ENCODE measurements at regions not wholly inside any gene's neighbourhood (a gene's known extent, or its start where the extent isn't known, plus 50 kb on each side); places are given as distances from the start of the nearest gene placed in this dataset.

- DNase-seq (ENCODE audit: low read depth): no peak
These were observed 210.9 kb upstream of the ZFP64 start for GRCh38 chr20:52402514-52402913.

- DNase-seq (ENCODE audit: low read depth): no peak
These were observed 209.9 kb upstream of the ZFP64 start for GRCh38 chr20:52401431-52401830.

- no peak for DNase-seq (ENCODE audit: low read depth)
These were observed 207.8 kb upstream of the ZFP64 start for GRCh38 chr20:52399352-52399751.

DNA sequence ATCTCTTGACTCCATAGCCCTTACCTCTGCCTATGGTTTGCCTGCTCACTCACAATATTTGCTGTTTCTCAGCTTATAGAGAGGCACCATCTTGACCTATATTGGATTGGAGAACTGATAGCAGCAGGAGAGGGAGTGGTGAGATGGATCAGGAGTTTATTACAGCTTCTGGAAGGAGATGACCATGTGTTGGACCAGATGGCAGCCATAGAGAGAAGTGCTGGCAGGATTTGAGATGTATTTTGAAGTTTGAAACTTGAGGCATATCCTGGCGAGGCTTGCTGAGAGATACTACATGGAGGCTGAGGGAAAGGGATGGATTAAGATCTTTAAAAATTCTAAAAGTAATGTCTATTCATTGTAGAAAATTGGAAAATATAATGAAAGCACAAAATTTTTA, 198.0 kb upstream of the ZFP64 start:
- no peak for DNase-seq (ENCODE audit: low read depth)

DNA sequence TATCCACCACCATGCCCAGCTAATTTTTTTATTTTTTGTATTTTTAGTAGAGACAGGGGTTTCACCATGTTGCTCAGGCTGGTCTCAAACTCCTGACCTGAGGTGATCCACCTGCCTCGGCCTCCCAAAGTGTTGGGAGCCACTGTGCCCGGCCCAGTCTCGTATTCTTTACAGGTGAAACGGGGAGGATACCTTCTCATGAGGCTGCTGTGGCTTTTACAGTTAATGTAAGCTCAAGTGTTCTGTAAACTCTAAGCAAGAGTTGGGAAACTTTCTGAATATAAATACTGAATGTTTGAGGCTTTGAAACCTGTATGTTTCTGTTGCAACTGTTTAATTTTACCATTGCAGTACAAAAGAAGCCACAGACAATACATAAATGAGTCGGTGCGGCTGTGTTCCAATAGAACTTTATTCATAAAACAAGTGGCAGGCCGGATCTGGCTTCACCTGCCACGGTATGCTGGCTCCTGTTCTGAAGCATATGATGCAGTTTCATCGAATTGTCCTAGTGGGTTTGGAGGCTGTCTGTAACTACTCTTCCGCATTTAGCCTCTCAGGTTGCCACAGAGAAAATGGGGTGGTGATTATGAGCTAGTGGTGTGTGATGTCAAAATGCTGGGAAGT, 192.5 kb upstream of the ZFP64 start:
- DNase-seq (ENCODE audit: low read depth): no peak

DNA sequence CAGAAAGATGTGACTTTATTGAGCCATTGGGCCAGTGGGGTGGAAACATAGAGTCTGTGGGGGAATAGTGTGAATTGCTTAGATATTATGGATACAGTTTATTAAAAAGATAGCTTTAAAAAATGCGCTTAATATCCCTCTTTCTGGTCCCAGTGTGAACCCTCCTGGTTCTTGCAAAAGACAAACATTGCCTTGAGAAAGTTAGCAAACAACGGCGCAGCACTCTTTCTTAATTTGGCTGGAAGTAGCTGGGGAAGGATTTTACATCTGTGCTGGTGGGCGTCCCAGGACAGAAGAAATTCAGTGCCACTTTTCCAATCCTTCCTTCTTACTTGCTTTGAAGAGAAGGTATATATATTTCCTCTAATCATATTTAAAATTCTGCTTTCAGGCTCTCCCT, 191.4 kb upstream of the ZFP64 start:
- no peak for DNase-seq (ENCODE audit: low read depth)

DNA sequence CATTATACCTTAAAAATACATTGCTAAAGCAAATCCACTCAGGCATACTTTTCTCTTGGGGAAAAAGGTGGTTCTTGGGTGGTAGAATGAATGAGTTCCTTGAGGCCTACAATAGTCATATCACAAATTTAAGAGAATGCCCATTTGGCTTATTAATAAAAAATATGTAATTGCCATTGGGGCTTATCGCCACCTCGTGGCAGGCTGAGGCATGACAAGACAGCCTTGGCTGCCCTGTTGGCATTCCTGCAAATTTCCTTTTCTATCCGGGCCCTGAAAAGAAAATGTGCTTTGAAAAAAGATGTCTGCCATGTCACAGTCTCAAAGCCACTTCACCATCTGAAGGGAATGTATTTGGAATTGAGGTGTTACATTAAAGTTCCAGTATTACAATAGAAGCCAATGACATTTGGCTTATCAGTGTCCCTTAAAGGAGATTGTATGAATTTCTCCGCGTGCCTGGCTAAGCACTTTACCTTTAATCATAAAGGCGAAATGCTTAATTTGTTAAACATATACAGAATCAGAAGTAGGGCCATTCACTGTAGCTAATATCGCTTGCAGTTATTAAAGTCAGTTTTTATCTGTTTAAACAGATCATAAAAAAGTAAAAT, 188.3 kb upstream of the ZFP64 start:
- DNase-seq (ENCODE audit: low read depth): peak; percentile 7

GRCh38 chr20:52372169-52372568, 180.6 kb upstream of the ZFP64 start:
- DNase-seq (ENCODE audit: low read depth): no peak

GRCh38 chr20:52365688-52366087, 174.1 kb upstream of the ZFP64 start:
- no peak for DNase-seq (ENCODE audit: low read depth)

- DNase-seq (ENCODE audit: low read depth): no peak
These were observed 172.8 kb upstream of the ZFP64 start for GRCh38 chr20:52364405-52364804.

GRCh38 chr20:52361650-52362049, 170.1 kb upstream of the ZFP64 start:
- no peak for DNase-seq (ENCODE audit: low read depth)

DNA sequence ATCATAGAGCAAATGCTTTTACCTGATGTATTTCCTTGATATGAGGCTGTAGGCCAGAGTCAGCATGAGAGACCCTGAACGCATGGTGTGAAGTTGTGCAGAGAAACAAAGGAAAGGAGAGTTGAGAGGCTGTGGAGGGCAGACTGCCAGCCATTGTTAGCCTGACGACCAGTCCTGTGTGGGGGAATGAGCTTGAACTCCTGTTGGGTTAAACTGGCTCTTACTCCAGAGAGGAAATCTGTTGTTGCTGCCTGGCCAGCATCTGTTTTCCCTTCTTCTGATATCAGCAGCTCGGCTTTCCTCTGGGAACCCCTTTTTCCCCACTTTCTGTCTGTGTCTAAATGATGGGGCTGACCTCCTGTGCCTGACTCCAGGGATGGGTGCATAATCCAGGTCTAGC, 158.2 kb upstream of the ZFP64 start:
- DNase-seq (ENCODE audit: low read depth): no peak

GRCh38 chr20:52348434-52348833, 156.9 kb upstream of the ZFP64 start:
- no peak for DNase-seq (ENCODE audit: low read depth)

DNA sequence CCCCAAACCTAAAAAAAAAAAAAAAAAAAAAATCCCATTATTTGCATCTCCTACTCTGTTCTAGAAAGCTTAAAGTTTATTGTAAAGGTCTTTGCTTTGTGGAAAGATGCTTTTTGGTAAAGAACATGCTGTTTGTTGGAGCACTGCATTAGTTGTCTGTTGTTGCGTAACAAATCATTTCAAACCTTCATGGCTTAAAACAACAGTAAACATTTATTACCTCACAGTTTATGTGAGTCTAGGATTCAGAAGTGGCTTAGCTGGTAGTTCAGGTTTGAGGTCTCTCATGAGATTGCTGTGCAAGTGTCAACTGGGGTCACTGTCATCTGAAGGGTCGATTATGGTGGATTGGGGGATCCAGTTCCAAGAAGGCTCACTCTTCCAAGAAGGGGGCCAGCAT, 155.2 kb upstream of the ZFP64 start:
- no peak for DNase-seq (ENCODE audit: low read depth)

DNA sequence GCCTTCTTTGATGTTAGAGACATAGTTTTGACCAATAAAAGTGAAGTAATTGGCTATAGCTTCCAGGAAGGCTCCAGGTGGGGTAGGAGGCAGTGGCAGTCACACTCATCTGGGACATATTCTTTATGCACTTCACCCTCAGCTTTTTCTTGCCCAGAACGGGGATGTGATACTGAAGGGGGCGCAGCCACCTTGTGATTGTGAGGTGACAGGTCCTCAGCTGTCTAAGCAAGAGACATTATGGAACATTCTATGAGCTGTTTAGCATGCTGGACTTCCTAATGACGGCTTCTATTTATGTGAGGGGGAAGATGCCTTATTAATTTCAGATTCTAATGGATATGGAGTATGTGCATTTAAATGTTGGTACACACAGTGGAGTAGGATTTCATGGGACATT, 151.3 kb upstream of the ZFP64 start:
- DNase-seq (ENCODE audit: low read depth): no peak

- no peak for DNase-seq (ENCODE audit: low read depth)
These were observed 148.6 kb upstream of the ZFP64 start for GRCh38 chr20:52340036-52340634.

DNA sequence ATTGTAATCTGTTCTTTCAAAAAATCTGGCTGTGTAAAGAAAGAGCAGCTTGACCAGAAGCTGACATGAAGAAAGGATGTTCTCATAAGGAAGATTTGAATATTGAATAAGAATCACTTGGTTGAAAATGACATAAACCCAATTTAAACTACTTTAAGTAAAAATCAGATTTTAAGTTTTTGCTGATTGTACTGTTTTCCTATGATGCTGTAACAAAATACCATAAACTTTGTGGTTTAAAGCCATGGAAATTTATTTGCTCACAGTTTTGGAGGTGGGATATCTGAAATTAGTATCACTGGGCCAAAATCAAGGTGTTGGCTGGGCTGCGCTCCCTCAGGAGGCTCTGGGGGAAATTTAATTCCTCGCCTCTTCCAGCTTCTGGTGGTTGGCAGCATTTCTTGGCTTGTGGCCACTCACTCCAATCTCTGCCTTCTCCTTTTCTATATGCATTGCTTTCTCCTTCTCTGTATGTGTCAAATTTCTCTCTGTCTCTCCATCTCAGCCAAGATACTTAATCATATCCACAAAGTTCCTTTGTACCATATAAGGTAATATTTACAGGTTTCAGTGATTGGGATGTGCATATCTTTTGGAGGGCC, 141.2 kb upstream of the ZFP64 start:
- no peak for DNase-seq (ENCODE audit: low read depth)

DNA sequence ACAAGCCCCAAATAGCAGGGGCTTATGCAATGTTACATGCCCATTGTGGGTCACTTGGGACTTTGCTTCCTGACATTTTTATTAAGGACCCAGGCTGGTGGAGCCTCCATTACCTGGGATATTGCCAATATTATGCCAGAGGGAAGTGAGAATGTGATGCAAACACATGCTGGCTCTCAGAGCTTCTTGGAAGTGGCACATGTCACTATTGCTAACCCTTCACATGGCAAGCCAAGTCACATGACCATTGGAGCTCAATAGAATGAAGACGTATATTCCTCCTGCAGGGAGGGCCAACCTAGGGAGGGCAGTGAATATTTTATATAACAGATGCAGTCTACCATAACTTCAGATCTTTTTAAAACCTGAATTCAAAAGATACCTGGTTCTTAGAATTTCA, 140.7 kb upstream of the ZFP64 start:
- DNase-seq (ENCODE audit: low read depth): no peak

- no peak for DNase-seq (ENCODE audit: low read depth)
These were observed 140.1 kb upstream of the ZFP64 start for GRCh38 chr20:52331655-52332054.

- no peak for DNase-seq (ENCODE audit: low read depth)
These were observed 129.8 kb upstream of the ZFP64 start for GRCh38 chr20:52321396-52321795.

- DNase-seq (ENCODE audit: low read depth): no peak
These were observed 127.1 kb upstream of the ZFP64 start for GRCh38 chr20:52318651-52319050.

- no peak for DNase-seq (ENCODE audit: low read depth)
These were observed 121.9 kb upstream of the ZFP64 start for GRCh38 chr20:52313341-52313963.

GRCh38 chr20:52312132-52312729, 120.7 kb upstream of the ZFP64 start:
- no peak for DNase-seq (ENCODE audit: low read depth)
